Activated CD4-positive, alpha-beta memory T cell treated with anti-CD3 and anti-CD28 coated beads, Interleukin-2, amount 10 ng/mL, durations not matched to agents 7 days and 5 days (primary cell): ENCODE measurements at regions not wholly inside any gene's neighbourhood (a gene's known extent, or its start where the extent isn't known, plus 50 kb on each side); places are given as distances from the start of the nearest gene placed in this dataset.

ENCODE experiments used
- CTCF ChIA-PET: fragments of 350-600 bp; sonication (Branson Sonifier 250); formaldehyde crosslinking; loops from one replicate; lab custom pipeline; 2021; ENCODE audit warnings: antibody characterized with exemption, inconsistent platforms; lab: Charles Lee
- POLR2A ChIA-PET: fragments of 350-600 bp; sonication (Branson Sonifier 250); formaldehyde crosslinking; loops from one replicate; lab custom pipeline; 2021; ENCODE audit warnings: antibody characterized with exemption; lab: Charles Lee
- DNase-seq: peaks from one replicate; pipeline ENCODE4 v3.0.0-alpha.2; 2020
- H3K27ac Mint-ChIP-seq: one replicate; pipeline ENCODE4 v1.8.0; 2021; ENCODE audit warnings: mild to moderate bottlenecking, mixed read lengths
- H3K27me3 Mint-ChIP-seq: one replicate; pipeline ENCODE4 v1.8.0; 2021; ENCODE audit warnings: mixed read lengths
- H3K36me3 Mint-ChIP-seq: one replicate; pipeline ENCODE4 v1.8.0; 2021; ENCODE audit warnings: low read depth, mixed read lengths
- H3K4me1 Mint-ChIP-seq: one replicate; pipeline ENCODE4 v1.8.0; 2021; ENCODE audit warnings: mixed read lengths
- H3K4me3 Mint-ChIP-seq: one replicate; pipeline ENCODE4 v1.8.0; 2021; ENCODE audit warnings: mild to moderate bottlenecking, mixed read lengths
- H3K9me3 Mint-ChIP-seq: one replicate; pipeline ENCODE4 v1.8.0; 2021; ENCODE audit warnings: mixed read lengths

GRCh38 chr2:57510704-57511103 lies 535.9 kb upstream of the VRK2 start:
- Mint-ChIP-seq H3K27ac (no peak overlapping the region), H3K4me3 (no peak overlapping the region), H3K36me3 (no peaks in the 10 kb centered on the region), H3K27me3 (no peaks in the 10 kb centered on the region), H3K4me1 (no peaks in the 10 kb centered on the region), H3K9me3 (no peaks in the 10 kb centered on the region)
- DNase-seq: no peak
- POLR2A ChIA-PET: no interaction called here
- CTCF ChIA-PET: no interaction called here

- DNase-seq: no peak
- ChIA-PET POLR2A (interaction anchor here (1.5 kb wide), 1 partner anchor 1332 kb away, joined by 3 read pairs; the partner anchor contains the start of gene CCDC85A), CTCF (interaction anchor here (1.4 kb wide), 1 partner anchor 1332 kb away, joined by 3 read pairs; the partner anchor contains the start of gene CCDC85A)
- Mint-ChIP-seq H3K27ac (no peak overlapping the region), H3K4me1 (no peaks in the 10 kb centered on the region), H3K4me3 (no peak overlapping the region), H3K36me3 (no peaks in the 10 kb centered on the region), H3K9me3 (no peaks in the 10 kb centered on the region), H3K27me3 (no peaks in the 10 kb centered on the region)
Measured at GRCh38 chr2:57515366-57515765, 531.2 kb upstream of the VRK2 start.

- no peak for DNase-seq
- Mint-ChIP-seq H3K4me3 (no peak overlapping the region), H3K36me3 (no peaks in the 10 kb centered on the region), H3K9me3 (no peaks in the 10 kb centered on the region), H3K27ac (no peak overlapping the region), H3K27me3 (no peaks in the 10 kb centered on the region), H3K4me1 (no peaks in the 10 kb centered on the region)
- ChIA-PET POLR2A (interaction anchor here (1.5 kb wide), 1 partner anchor 1333 kb away, joined by 3 read pairs; the partner anchor contains the start of gene CCDC85A), CTCF (interaction anchor here (1.4 kb wide), 1 partner anchor 12 kb away, joined by 3 read pairs; no protein-coding TSS in a partner anchor)
Measured at GRCh38 chr2:57516698-57517340, 529.8 kb upstream of the VRK2 start.

GRCh38 chr2:57523304-57523703 lies 523.3 kb upstream of the VRK2 start:
- DNase-seq: no peak
- Mint-ChIP-seq H3K27ac (no peak overlapping the region), H3K4me3 (no peak overlapping the region), H3K9me3 (peaks cover 2% of the 10 kb centered on the region), H3K4me1 (no peaks in the 10 kb centered on the region), H3K27me3 (no peaks in the 10 kb centered on the region), H3K36me3 (no peaks in the 10 kb centered on the region)
- ChIA-PET CTCF (no interaction called here), POLR2A (no interaction called here)

- no peaks in the 10 kb centered on the region for H3K36me3 Mint-ChIP-seq
- no peaks in the 10 kb centered on the region for H3K27me3 Mint-ChIP-seq
- H3K27ac Mint-ChIP-seq: no peak overlapping the region
- CTCF ChIA-PET: no interaction called here
- no peak overlapping the region for H3K4me3 Mint-ChIP-seq
- H3K9me3 Mint-ChIP-seq: peaks cover 2% of the 10 kb centered on the region
- POLR2A ChIA-PET: no interaction called here
- H3K4me1 Mint-ChIP-seq: no peaks in the 10 kb centered on the region
- no peak for DNase-seq
Measured at GRCh38 chr2:57527685-57528084, 518.9 kb upstream of the VRK2 start.

- Mint-ChIP-seq H3K36me3 (no peaks in the 10 kb centered on the region), H3K9me3 (peaks cover 2% of the 10 kb centered on the region), H3K27ac (no peak overlapping the region), H3K4me1 (no peaks in the 10 kb centered on the region), H3K27me3 (no peaks in the 10 kb centered on the region), H3K4me3 (no peak overlapping the region)
- POLR2A ChIA-PET: no interaction called here
- CTCF ChIA-PET: interaction anchor here (1.1 kb wide), 1 partner anchor 11 kb away, joined by 3 read pairs; no protein-coding TSS in a partner anchor
- no peak for DNase-seq
Measured at GRCh38 chr2:57528499-57528898, 518.1 kb upstream of the VRK2 start.

- H3K27me3 Mint-ChIP-seq: no peaks in the 10 kb centered on the region
- no peaks in the 10 kb centered on the region for H3K4me1 Mint-ChIP-seq
- POLR2A ChIA-PET: no interaction called here
- no peaks in the 10 kb centered on the region for H3K36me3 Mint-ChIP-seq
- CTCF ChIA-PET: no interaction called here
- H3K4me3 Mint-ChIP-seq: no peak overlapping the region
- no peak overlapping the region for H3K27ac Mint-ChIP-seq
- DNase-seq: no peak
- H3K9me3 Mint-ChIP-seq: no peaks in the 10 kb centered on the region
Measured at GRCh38 chr2:57534358-57534757, 512.2 kb upstream of the VRK2 start.

GRCh38 chr2:57536535-57537231 lies 509.9 kb upstream of the VRK2 start:
- ChIA-PET POLR2A (no interaction called here), CTCF (no interaction called here)
- H3K4me3 Mint-ChIP-seq: no peak overlapping the region
- H3K4me1 Mint-ChIP-seq: no peaks in the 10 kb centered on the region
- DNase-seq: no peak
- no peaks in the 10 kb centered on the region for H3K27me3 Mint-ChIP-seq
- no peaks in the 10 kb centered on the region for H3K9me3 Mint-ChIP-seq
- H3K36me3 Mint-ChIP-seq: no peaks in the 10 kb centered on the region
- no peak overlapping the region for H3K27ac Mint-ChIP-seq

- POLR2A ChIA-PET: no interaction called here
- CTCF ChIA-PET: no interaction called here
- no peaks in the 10 kb centered on the region for H3K36me3 Mint-ChIP-seq
- no peaks in the 10 kb centered on the region for H3K9me3 Mint-ChIP-seq
- no peaks in the 10 kb centered on the region for H3K4me1 Mint-ChIP-seq
- H3K4me3 Mint-ChIP-seq: no peak overlapping the region
- no peak for DNase-seq
- no peak overlapping the region for H3K27ac Mint-ChIP-seq
- H3K27me3 Mint-ChIP-seq: no peaks in the 10 kb centered on the region
Measured at GRCh38 chr2:57539761-57540160, 506.8 kb upstream of the VRK2 start.

- POLR2A ChIA-PET: no interaction called here
- no peak for DNase-seq
- CTCF ChIA-PET: interaction anchor here (0.6 kb wide), 1 partner anchor 185 kb away, joined by 3 read pairs; no protein-coding TSS in a partner anchor
- Mint-ChIP-seq H3K4me3 (no peak overlapping the region), H3K9me3 (peaks cover 5% of the 10 kb centered on the region), H3K36me3 (no peaks in the 10 kb centered on the region), H3K4me1 (no peaks in the 10 kb centered on the region), H3K27me3 (no peaks in the 10 kb centered on the region), H3K27ac (no peak overlapping the region)
Measured at GRCh38 chr2:57542081-57542480, 504.5 kb upstream of the VRK2 start.

- Mint-ChIP-seq H3K4me3 (no peak overlapping the region), H3K36me3 (no peaks in the 10 kb centered on the region), H3K27ac (no peak overlapping the region), H3K4me1 (no peaks in the 10 kb centered on the region), H3K27me3 (no peaks in the 10 kb centered on the region), H3K9me3 (peaks cover 8% of the 10 kb centered on the region)
- DNase-seq: no peak
- POLR2A ChIA-PET: no interaction called here
- CTCF ChIA-PET: no interaction called here
Measured at GRCh38 chr2:57543211-57543610, 503.4 kb upstream of the VRK2 start.

GRCh38 chr2:57544624-57545023 lies 502.0 kb upstream of the VRK2 start:
- Mint-ChIP-seq H3K4me1 (no peaks in the 10 kb centered on the region), H3K9me3 (peaks cover 8% of the 10 kb centered on the region), H3K27ac (no peak overlapping the region), H3K27me3 (no peaks in the 10 kb centered on the region), H3K4me3 (no peak overlapping the region), H3K36me3 (no peaks in the 10 kb centered on the region)
- ChIA-PET CTCF (no interaction called here), POLR2A (no interaction called here)
- no peak for DNase-seq

GRCh38 chr2:57546478-57546877 lies 500.1 kb upstream of the VRK2 start:
- H3K4me1 Mint-ChIP-seq: no peaks in the 10 kb centered on the region
- ChIA-PET POLR2A (no interaction called here), CTCF (no interaction called here)
- no peaks in the 10 kb centered on the region for H3K27me3 Mint-ChIP-seq
- no peak overlapping the region for H3K4me3 Mint-ChIP-seq
- H3K36me3 Mint-ChIP-seq: no peaks in the 10 kb centered on the region
- H3K27ac Mint-ChIP-seq: no peak overlapping the region
- no peak for DNase-seq
- H3K9me3 Mint-ChIP-seq: peaks cover 10% of the 10 kb centered on the region
